ENCODE measurements at regions not wholly inside any gene's neighbourhood (a gene's known extent, or its start where the extent isn't known, plus 50 kb on each side); places are given as distances from the start of the nearest gene placed in this dataset.
"Not testable (repeated sequence)": the region's sequence is repeated elsewhere in the genome, so short reads cannot be mapped to it uniquely, and the experiment has no call there.

GRCh38 chr11:11755871-11756270 lies 85.9 kb upstream of the USP47 start:
- DNase-seq = no peak

- no peak for DNase-seq
Observed at GRCh38 chr11:11752679-11753078, 89.1 kb upstream of the USP47 start.

GRCh38 chr11:11750017-11750878 lies 91.5 kb upstream of the USP47 start:
- no peak for DNase-seq

DNA sequence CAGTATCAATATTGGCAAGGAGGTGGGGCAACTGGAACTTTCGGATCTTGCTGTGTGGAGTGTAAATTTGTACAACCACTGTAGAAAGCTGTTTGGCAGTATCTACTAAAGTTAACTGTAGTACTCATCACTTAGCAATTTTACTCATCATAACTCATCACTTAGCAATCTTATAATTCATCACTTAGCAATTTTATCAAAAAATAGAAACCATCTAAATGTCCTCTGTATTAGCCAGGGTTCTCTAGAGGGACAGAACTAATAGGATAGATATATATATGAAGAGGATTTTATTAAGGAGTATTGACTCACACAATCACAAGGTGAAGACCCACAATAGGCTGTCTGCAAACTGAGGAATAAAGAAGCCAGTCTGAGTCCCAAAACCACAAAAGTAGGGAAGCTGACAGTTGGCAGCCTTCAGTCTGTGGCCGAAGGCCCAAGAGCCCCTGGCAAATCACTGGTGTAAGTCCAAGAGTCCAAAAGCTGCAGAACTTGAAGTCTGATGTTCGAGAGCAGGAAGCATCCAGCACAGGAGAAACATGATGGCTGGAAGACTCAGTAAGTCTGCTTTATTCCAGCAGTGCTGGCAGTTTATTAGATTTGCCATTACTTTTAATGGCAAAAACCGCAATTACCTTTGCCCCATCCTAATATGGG lies 92.9 kb upstream of the USP47 start:
- no peak for DNase-seq

DNA sequence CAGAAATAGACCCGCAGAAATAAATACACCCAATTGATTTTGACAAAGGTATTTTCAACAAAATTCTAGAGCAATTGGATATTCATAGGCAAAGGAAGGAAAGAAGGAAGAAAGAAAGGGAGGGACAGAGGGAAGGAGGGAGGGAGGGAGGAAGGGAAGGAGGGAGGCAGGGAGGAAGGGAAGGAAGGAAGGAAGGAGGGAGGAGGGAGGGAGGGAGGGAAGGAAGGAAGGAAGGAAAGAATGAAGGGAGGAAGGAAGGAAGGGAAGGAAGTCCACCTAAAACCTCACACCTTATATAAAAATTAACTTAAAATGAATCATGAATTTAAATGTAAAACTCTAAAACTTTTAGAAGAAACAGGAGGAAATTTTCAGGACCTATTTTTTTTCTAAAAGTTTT lies 94.2 kb upstream of the USP47 start:
- no peak for DNase-seq

- DNase-seq = no peak
Observed at GRCh38 chr11:11746449-11746848, 95.3 kb upstream of the USP47 start.

GRCh38 chr11:11743216-11743615 lies 98.6 kb upstream of the USP47 start:
- DNase-seq = no peak

- DNase-seq = no peak
Observed at GRCh38 chr11:11742486-11742885, 99.3 kb upstream of the USP47 start.

DNA sequence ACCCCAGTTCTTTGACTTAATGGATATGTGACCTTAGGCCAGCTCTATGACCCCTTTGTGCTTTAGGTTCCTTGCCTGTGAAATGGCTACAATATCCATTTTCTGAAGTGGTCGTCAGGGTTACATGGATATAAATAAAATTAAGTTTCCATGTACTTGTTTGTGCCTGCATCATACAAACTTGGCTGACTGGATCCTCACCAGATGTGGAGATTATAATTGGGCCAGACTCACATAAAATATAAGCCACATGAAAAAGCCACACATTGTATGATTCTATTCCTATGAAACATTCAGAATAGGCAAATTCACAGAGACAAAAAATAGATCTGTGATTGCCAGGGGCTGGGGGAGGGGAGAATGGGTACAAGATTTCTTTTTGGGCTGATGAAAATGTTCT lies 100.9 kb upstream of the USP47 start:
- no peak for DNase-seq

DNA sequence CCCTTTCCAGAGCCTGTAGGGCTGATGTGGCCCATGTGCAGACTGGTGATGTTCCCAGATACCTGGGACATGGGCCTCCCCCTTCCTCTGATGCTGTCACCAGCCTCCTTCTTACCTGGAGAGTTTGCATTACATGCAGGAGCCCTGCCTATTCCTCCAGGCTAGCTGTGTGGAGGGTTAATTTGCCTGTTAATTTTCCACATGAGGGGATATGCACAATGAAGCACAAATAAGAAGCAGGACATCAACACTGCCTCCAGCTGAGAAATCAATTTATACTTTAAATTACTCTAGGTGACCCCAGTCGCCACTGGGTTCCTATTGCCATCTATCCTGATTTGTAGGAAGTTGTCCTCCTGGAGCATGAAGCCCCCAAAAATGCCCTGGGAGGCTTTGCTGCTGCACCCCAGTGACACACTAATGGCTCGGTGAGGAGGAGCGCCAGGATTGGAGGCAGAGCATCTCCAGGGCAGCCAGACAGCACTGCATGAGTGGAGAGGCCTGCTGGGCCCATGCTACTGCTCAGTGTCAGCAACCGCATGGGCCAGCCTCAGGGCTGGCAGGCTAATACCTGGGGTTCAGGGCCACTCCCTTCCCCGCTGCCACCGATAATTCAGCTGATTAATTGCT lies 101.6 kb upstream of the USP47 start:
- no peak for DNase-seq

DNA sequence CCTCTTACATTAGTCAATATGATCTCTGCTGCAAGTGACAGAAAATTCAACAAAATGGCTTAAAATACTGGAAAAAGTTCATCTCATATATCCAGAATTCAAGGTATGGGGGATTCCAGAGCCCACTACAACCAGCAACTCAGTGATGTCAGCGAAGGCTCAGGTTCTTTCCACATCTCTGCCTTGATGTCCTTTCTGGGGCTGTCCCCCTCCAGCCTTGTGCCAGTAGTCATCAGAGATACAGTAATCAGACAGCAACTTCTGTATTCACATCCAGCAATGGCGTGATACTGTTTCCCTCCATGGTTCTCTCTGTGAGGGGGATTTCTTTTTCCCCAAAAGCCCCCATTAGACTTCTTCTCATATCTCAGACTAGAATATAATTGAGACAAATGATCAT lies 103.4 kb upstream of the USP47 start:
- no peak for DNase-seq

DNA sequence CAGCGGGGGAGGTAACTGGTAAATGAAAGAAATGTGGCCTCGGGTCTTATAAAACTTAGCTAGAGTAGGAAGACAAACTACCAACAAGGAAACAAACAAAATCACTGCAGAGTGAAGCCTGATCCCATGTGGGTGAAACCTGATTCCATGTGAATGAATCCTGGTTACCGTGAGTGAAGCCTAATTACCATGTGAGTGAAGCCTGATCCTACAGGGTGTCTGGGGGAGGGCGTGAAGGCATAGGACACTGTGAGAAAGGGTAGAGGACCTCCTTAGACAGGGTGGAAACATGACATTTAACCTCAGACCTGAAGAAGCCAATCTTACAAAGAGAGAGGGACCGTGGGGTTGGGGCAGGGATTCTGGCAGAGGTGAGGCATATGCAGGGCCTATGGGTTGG lies 106.2 kb upstream of the USP47 start:
- DNase-seq = no peak

- DNase-seq = no peak
Observed at GRCh38 chr11:11733246-11733747, 108.5 kb upstream of the USP47 start.

DNA sequence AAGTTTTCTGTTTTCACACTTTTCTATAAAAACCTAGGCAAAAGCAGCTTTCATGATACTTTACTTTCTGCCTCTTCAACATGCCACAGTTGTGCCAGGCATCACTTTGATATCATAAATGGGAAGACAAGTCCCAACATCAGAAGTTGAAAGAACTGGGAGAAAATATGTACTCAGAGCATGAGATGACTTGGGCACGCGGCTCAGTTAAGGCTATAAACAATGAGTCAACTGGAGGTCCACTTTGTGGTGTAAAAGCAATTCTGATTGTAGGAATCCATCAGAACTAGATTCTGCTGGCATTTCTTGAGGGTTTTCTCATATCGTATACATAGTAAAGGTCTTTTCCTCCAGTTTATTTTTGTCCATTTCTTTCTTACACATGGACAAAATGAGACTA lies 109.7 kb upstream of the USP47 start:
- DNase-seq = no peak

GRCh38 chr11:11731311-11732083 lies 109.7 kb upstream of the GALNT18 start:
- no peak for DNase-seq

DNA sequence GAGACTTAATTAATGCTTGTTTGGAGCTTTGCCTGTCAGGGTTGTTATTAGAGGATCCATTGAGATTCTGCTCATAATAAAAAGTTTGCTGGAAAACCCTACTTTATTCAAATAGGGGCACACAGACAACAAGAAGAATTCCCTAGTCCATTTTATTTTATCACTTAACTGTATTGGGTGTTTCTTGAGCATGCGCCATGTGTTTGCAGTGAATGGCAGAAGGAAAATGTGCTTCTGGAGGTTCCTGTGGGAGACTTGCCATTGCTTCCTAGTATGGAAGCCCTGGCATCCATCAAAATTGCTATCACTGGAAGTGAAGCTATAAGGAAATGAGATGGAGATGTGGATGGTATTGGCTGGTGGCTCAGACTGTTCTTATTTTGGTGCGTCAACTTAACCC lies 106.6 kb upstream of the GALNT18 start:
- no peak for DNase-seq

DNA sequence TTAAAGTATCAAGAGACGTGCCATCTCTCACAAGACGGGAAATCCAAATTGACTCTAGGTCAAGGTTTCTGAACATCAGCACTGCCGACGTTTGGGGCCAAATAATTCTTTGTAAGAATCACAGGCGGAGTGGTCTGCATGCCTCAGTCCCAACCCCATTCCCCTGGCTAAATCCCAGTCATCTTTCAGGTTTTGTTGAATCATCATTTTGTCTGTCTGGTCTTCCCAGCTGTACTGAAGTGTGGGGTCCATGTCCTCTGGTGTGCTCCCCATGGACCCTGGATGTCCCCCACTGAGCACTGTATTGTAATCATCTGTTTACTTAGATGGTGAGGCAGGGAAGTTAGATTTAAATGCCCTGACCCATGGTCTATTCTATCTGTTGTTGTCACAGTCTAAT lies 103.6 kb upstream of the GALNT18 start:
- no peak for DNase-seq

DNA sequence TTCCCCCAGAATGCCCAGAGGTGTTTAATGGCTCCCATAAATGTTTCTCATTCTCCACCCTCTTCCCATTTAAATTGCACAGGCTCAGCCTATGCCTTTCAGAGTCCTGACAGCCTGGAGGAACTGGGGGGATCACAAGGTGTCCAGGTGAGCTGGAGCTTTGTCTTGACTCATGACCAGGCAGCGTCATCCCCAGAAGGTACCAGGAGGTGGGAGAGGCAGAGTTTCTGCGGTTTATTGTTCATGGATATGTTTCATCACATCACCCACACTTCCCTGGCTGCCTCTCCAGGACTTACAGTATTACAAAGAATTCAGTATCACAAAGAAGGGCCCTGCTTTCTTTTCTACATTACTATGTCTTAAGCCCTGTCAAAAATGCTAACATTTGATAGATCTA lies 103.2 kb upstream of the GALNT18 start:
- no peak for DNase-seq

GRCh38 chr11:11722861-11723260 lies 101.1 kb upstream of the GALNT18 start:
- DNase-seq = no peak

DNA sequence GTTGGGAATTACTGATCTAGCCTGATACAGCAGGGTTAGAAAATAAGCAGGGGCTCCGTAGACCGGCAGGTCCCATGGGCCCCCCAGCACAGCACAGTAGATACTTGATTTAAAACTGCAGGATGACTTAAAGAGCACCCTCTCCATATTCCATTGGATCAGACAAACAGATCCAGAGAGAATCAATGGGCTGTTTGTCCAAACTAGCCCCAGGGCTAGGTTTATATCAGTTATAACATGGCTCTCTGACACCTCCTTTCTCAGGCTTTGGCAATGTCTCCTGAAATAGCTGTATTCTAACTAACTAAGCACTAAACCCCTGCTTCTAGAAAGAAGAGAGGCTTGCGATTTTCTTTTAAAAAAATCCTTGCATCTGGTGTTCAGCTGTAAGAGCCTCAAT lies 100.4 kb upstream of the GALNT18 start:
- DNase-seq = no peak

DNA sequence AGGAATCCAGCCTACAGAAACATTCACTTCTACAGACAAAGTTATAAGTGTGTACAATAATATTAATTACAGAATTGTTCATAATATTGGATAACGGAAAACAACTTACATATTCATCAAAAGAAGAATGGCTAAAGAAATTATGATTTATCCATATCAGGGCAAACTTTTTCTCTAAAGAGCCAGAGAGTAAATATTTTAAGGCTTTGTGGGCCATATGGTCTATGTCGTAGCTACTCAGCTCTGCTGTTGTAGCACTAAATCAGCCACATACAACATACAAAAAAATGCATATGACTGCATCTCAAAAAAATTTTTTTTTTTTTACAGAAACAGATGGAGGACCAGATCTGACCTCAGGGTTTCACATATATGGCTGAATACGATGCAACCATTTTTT lies 96.7 kb upstream of the GALNT18 start:
- DNase-seq = no peak

DNA sequence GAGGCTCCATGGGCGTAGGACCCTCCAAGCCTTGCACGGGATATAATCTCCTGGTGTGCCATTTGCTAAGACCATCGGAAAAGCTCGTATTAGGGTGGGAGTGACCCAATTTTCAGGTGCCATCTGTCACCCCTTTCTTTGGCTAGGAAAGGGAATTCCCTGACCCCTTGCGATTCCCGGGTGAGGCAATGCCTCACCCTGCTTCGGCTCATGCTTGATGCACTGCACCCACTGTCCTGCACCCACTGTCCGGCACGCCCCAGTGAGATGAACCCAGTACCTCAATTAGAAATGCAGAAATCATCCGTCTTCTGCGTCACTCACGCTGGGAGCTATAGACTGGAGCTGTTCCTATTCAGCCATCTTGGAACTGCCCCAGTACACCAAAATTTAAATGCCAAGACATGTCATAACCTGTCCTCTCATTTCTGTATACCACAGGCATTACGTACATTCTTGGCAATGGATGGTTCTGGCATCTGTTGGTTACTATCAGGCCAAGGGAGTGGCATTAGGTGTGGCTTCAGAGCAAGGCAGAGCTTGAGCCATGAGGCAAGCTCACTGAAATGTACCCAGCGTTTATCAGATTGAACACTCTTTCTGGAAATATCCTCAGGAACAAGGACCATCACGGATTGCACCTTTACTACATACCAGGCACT lies 95.4 kb upstream of the GALNT18 start:
- DNase-seq = no peak

DNA sequence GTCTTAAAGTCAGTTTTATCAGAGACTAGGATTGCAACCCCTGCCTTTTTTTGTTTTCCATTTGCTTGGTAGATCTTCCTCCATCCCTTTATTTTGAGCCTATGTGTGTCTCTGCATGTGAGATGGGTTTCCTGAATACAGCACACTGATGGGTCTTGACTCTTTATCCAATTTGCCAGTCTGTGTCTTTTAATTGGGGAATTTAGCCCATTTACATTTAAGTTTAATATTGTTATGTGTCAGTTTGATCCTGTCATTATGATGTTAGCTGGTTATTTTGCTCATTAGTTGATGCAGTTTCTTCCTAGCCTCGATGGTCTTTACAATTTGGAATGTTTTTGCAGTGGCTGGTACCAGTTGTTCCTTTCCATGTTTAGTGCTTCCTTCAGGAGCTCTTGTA lies 93.3 kb upstream of the GALNT18 start:
- DNase-seq = not testable (repeated sequence)
